ENCODE measurements at regions not wholly inside any gene's neighbourhood (a gene's known extent, or its start where the extent isn't known, plus 50 kb on each side); places are given as distances from the start of the nearest gene placed in this dataset.
"Not testable (repeated sequence)": the region's sequence is repeated elsewhere in the genome, so short reads cannot be mapped to it uniquely, and the experiment has no call there.

DNA sequence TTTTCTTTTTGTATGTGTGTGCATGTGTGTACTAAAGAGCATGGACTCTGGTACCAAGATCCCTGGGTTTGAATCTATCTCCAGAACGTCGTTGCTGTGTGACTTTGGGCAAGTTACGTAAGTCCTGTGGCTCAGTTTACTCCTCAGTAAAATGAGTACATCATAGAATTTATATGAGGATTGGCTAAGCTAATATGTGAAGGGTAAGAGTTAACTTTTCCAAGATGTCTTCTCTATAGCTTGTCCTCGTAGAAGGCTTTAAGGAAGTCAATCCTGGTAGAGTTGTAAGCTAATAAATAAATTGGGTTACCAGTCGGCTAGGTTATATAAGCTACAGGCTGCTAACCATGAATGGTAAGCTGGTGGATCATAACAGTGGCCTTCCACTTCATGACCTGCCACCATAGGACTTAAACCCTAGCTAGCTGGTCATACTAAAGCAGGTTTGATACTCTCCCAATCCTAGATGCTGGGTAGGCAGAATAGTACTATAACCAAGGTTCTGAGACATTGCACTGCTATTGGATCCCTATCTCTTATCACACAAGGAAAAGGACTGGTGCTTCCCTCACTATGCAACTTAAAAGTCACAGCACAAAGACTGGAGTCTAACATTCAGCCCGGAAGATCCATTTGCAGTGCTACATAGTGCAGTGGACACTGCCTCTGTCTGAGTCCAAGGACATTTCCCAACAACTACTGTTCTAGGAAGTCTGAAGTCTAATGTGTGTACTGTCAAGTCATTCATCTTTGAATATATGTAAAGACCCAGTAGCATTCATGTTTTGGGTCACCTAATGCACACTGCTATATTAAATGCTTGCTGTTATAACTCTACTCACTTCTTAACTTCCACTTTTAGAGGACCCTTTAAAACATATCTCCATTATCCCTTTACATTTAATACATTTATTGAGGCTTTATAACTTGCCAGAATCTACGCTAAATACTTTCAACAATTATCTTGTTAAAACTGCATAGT is 156.2 kb downstream of the CRPPA start:
- Mint-ChIP-seq H3K27ac (no peak overlapping the region), H3K27me3 (no peaks in the 10 kb centered on the region), H3K9me3 (no peaks in the 10 kb centered on the region), H3K4me3 (no peak overlapping the region), H3K36me3 (no peaks in the 10 kb centered on the region), H3K4me1 (peaks cover 5% of the 10 kb centered on the region)
- no peak for DNase-seq

DNA sequence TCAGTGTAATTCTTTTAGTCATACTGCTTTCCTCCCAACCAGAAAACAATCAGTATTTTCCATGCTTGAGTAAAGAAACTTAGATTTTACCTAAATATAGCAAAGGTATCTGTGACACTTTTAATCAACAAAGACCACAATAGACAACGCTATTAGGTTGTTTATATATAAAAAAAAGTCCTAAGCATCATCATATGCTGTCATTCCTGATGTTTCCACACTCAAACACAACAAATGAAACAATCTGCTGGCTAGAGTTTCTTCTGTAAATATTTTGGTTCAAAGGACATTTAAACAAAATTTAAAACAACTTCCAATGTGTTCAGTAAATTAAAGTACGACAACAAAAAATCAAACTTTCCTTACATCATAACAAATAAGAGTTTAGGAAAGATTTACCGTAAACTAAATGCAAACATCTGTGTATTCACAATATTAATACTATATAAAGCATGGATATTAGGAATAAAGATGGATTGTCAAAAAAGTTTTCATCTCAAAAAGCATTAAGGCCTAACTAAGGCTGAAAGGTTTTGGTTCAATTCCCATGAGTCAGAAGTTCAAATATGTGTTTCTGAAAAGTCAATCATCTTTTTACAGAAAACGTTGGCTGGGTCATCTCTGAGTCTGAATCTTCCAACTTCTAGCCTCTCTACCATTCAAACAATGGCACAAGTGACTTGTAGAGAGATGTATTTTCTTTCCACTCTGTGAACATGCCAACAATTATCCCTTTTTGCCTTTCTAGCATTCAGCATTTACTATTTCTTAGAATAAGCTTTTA is 157.1 kb downstream of the CRPPA start:
- no peak for DNase-seq
- no peaks in the 10 kb centered on the region for H3K36me3 Mint-ChIP-seq
- peaks cover 5% of the 10 kb centered on the region for H3K4me1 Mint-ChIP-seq
- no peak overlapping the region for H3K27ac Mint-ChIP-seq
- no peak overlapping the region for H3K4me3 Mint-ChIP-seq
- no peaks in the 10 kb centered on the region for H3K9me3 Mint-ChIP-seq
- no peaks in the 10 kb centered on the region for H3K27me3 Mint-ChIP-seq

DNA sequence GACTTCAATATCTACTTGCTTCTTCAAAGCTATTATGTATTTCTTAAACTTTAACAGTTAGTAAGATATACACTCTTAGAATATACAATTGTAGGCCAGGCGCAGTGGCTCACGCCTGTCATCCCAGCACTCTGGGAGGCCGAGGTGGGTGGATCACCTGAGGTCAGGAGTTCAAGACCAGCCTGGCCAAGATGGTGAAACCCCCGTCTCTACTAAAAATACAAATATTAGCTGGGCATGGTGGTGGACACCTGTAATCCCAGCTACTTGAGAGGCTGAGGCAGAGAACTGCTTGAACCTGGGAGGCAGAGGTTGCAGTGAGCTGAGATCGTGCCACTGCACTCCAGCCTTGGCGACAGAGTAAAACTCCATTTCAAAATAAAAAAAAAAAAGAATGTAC is 158.0 kb downstream of the CRPPA start:
- not testable (repeated sequence) for H3K27me3 Mint-ChIP-seq, H3K4me3 Mint-ChIP-seq, H3K27ac Mint-ChIP-seq, DNase-seq, H3K4me1 Mint-ChIP-seq, H3K9me3 Mint-ChIP-seq, H3K36me3 Mint-ChIP-seq

DNA sequence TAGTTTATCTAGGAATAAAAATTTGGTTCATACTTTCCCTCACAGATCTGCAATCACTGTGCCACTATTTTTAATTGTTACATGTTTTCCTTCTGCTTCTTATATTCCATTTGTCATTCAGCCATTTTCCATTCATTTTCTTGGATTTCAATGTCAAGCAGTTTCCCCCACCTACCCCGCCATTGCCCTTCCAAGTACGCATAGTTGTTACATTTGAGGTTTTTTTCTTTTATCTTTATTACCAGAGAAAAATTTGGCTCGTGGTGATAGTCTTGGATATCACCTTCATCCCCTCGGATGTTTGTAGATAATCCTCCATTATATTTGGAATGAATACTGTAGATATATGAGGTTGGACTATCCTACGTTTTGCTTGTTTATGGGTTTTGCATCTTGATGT is 159.7 kb downstream of the CRPPA start:
- no peaks in the 10 kb centered on the region for H3K27me3 Mint-ChIP-seq

DNA sequence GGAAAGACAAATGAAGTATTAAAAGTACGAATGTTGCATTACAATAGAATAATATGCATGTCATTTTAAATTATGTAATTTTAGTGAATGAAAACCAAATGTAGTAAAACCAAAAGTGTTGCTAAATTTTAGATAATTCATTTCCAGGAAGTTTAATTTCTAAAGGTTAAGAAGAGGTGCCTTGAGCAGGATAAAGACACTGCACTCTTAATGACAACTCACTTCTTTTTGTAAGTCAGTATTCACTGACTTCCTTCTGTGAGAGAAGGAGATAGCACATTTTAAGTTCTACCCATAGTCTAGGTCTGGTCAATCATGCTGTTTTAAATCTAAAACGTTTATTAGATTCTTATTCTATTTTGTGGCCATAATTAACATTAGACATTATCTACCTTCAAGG is 160.2 kb downstream of the CRPPA start:
- H3K27me3 Mint-ChIP-seq: no peaks in the 10 kb centered on the region
- peaks cover 4% of the 10 kb centered on the region for H3K36me3 Mint-ChIP-seq
- H3K9me3 Mint-ChIP-seq: peaks cover 5% of the 10 kb centered on the region
- no peak overlapping the region for H3K4me3 Mint-ChIP-seq
- peaks cover 5% of the 10 kb centered on the region for H3K4me1 Mint-ChIP-seq
- H3K27ac Mint-ChIP-seq: no peak overlapping the region
- no peak for DNase-seq

More for the DNA sequence above, 159.7 kb downstream of the CRPPA start:
- Mint-ChIP-seq H3K9me3 (no peaks in the 10 kb centered on the region), H3K36me3 (no peaks in the 10 kb centered on the region), H3K4me1 (peaks cover 5% of the 10 kb centered on the region), H3K27ac (no peak overlapping the region), H3K4me3 (no peak overlapping the region)
- DNase-seq: no peak

DNA sequence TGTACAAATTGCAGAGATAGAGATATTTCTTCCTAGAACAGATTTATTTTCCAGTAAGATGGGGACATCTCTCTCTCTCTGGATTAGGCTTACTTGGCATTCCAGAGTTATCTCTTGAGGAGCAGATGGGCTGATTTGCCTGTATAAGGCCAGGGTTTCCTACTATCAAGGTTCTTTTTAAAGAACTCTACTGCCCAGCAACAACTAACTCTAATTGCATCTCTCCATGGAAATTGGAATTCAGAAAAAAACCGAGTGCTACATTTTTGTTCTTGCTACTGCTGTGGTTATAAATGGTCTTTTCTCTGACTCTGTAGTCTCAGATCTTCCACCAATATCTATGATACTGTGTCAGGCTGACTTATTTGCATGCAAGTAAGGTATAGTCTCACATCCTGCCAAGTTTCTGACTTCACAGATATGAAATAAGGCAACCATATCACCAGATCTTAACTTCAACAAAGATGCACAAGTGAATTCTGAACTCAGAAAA is 161.1 kb downstream of the CRPPA start:
- Mint-ChIP-seq H3K4me1 (peaks cover 5% of the 10 kb centered on the region), H3K27me3 (no peaks in the 10 kb centered on the region), H3K27ac (no peak overlapping the region), H3K9me3 (peaks cover 11% of the 10 kb centered on the region), H3K4me3 (no peak overlapping the region), H3K36me3 (peaks cover 10% of the 10 kb centered on the region)
- no peak for DNase-seq

DNA sequence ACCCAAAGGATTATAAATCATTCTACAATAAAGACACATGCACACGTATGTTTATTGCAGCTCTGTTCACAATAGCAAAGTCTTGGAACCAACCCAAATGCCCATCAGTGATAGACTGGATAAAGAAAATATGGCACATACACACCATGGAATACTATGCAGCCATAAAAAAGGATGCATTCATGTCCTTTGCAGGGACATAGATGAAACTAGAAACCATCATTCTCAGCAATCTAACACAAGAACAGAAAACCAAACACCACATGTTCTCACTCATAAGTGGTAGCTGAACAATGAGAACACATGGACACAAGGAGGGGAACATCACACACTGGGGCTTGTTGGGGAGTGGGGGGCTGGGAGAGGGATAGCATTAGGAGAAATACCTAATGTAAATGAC is 164.9 kb downstream of the CRPPA start:
- H3K36me3 Mint-ChIP-seq: peaks cover 31% of the 10 kb centered on the region

DNA sequence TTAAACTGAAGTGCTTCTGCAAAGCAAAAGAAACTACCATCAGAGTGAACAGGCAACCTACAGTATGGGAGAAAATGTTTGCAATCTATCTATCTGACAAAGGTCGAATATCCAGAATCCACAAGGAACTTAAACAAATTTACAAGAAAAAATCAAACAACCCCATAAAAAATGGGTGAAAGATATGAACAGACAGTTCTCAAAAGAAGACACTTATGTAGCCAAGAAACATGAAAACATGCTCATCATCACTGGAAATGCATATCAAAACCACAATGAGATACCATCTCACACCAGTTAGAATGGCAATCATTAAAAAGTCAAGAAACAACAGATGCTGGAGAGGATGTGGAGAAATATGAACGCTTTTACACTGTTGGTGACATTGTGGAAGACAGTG is 165.4 kb downstream of the CRPPA start:
- not testable (repeated sequence) for H3K4me1 Mint-ChIP-seq, DNase-seq, H3K27ac Mint-ChIP-seq, H3K27me3 Mint-ChIP-seq, H3K4me3 Mint-ChIP-seq
- Mint-ChIP-seq H3K36me3 (peaks cover 33% of the 10 kb centered on the region), H3K9me3 (peaks cover 19% of the 10 kb centered on the region)

More for the DNA sequence above, 164.9 kb downstream of the CRPPA start:
- H3K27me3 Mint-ChIP-seq, DNase-seq, H3K4me3 Mint-ChIP-seq, H3K4me1 Mint-ChIP-seq, H3K27ac Mint-ChIP-seq: not testable (repeated sequence)
- H3K9me3 Mint-ChIP-seq: peaks cover 19% of the 10 kb centered on the region

DNA sequence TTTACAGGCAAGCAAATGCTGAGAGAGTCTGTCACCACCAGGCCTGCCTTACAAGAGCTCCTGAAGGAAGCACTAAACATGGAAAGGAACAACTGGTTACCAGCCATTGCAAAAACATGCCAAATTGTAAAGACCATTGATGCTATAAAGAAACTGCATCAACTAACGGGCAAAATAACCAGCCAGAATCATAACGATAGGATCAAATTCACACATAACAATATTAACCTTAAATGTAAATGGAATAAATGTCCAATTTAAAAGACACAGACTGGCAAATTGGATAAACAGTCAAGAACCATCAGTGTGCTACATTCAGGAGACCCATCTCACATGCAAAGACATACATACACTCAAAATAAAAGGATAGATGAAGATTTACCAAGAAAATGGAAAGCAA is 170.7 kb downstream of the CRPPA start:
- H3K4me1 Mint-ChIP-seq, H3K27me3 Mint-ChIP-seq, DNase-seq, H3K27ac Mint-ChIP-seq, H3K4me3 Mint-ChIP-seq: not testable (repeated sequence)
- Mint-ChIP-seq H3K9me3 (peaks cover 14% of the 10 kb centered on the region), H3K36me3 (peaks cover 32% of the 10 kb centered on the region)

DNA sequence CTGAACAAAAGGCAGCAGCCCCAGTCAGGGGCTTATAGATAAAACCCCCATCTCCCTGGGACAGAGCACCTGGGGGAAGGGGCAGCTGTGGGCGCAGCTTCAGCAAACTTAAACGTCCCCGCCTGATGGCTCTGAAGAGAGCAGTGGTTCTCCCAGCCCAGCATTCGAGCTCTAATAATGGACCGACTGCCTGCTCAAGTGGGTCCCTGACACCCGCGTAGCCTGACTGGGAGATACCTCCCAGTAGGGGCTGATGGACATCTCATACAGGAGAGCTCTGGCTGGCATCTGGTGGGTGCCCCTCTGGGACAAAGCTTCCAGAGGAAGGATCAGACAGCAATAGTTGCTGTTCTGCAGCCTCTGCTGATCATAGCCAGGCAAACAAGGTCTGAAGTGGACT is 172.1 kb downstream of the CRPPA start:
- not testable (repeated sequence) for H3K27me3 Mint-ChIP-seq, H3K4me1 Mint-ChIP-seq, H3K4me3 Mint-ChIP-seq, H3K9me3 Mint-ChIP-seq, H3K27ac Mint-ChIP-seq, DNase-seq
- peaks cover 21% of the 10 kb centered on the region for H3K36me3 Mint-ChIP-seq

DNA sequence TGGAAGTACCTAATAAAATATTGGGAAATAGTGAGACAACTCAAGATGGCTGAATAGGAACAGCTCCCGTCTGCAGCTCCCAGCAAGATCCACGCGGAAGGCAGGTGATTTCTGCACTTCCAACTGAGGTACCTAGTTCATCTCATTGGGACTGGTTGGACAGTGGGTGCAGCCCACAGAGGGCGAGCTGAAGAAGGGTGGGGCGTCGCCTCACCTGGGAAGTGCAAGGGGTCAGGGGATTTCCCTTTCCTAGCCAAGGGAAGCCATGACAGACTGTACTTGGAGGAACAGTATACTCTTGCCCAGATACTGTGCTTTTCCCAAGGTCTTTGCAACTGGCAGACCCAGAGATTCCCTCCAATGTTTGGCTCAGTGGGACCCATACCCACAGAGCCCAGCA is 172.8 kb downstream of the CRPPA start:
- DNase-seq, H3K4me3 Mint-ChIP-seq, H3K27me3 Mint-ChIP-seq, H3K9me3 Mint-ChIP-seq, H3K4me1 Mint-ChIP-seq, H3K27ac Mint-ChIP-seq: not testable (repeated sequence)
- H3K36me3 Mint-ChIP-seq: peaks cover 16% of the 10 kb centered on the region

DNA sequence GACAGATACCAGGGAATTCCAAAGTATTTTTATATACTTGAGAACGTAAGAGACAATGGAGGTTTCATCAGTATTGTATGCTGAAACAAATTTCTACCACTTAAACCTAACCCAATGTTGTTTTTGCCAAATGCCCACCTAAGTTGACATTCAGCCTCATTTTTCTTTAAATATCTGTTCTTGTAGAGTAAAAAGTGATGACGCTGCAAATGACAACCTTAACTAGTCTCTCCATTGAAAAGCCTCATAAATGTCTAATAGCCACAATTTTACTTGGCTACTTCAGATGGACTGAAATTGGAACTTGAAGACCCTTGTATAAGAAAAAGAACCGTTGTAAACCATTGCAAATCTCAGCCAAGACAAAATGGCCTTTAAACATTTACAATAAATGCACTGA is 176.9 kb downstream of the CRPPA start:
- Mint-ChIP-seq H3K36me3 (no peaks in the 10 kb centered on the region), H3K4me3 (no peak overlapping the region), H3K4me1 (no peaks in the 10 kb centered on the region), H3K27me3 (no peaks in the 10 kb centered on the region), H3K27ac (no peak overlapping the region), H3K9me3 (no peaks in the 10 kb centered on the region)
- no peak for DNase-seq

DNA sequence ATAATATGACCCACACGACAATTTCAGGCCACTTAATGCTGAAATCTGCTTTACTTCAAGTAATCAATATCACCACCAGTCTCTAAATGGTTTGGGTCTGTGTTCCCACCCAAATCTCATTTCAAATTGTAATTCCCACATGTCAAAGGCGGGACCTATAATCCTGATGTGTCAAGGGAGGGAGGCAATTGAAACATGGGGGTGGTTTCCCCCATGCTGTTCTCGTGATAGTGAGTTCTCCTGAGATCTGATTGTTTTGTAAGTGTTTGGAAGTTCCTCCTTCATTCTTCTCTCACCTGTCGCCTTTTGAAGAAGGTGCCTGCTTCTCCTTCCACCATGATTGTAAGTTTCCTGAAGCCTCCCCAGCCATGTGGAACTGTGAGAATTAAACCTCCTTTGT is 178.4 kb downstream of the CRPPA start:
- H3K27me3 Mint-ChIP-seq: no peaks in the 10 kb centered on the region
- no peak overlapping the region for H3K4me3 Mint-ChIP-seq
- H3K9me3 Mint-ChIP-seq: no peaks in the 10 kb centered on the region
- H3K4me1 Mint-ChIP-seq: no peaks in the 10 kb centered on the region
- DNase-seq: no peak
- no peak overlapping the region for H3K27ac Mint-ChIP-seq
- no peaks in the 10 kb centered on the region for H3K36me3 Mint-ChIP-seq

DNA sequence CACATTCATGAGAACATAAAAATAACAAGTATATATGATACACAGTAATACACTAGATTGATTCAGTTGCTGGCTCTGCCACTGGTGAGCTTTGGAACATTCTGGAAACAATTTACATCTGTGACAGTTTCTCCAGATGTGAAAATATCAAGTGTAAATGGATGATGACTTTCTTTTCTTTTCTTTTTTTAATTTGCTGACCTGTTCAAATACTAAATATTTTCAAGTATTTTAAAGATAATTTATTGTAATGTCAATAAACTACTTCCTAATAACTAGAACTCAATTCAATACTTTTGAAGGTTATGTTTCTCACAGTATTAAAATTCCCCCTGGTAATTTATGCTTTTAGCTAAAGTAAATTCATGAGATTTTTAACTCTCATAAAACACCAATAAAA is 180.3 kb downstream of the CRPPA start:
- no peak for DNase-seq
- H3K27me3 Mint-ChIP-seq: no peaks in the 10 kb centered on the region
- no peak overlapping the region for H3K4me3 Mint-ChIP-seq
- no peaks in the 10 kb centered on the region for H3K4me1 Mint-ChIP-seq
- no peaks in the 10 kb centered on the region for H3K9me3 Mint-ChIP-seq
- no peaks in the 10 kb centered on the region for H3K36me3 Mint-ChIP-seq
- no peak overlapping the region for H3K27ac Mint-ChIP-seq

DNA sequence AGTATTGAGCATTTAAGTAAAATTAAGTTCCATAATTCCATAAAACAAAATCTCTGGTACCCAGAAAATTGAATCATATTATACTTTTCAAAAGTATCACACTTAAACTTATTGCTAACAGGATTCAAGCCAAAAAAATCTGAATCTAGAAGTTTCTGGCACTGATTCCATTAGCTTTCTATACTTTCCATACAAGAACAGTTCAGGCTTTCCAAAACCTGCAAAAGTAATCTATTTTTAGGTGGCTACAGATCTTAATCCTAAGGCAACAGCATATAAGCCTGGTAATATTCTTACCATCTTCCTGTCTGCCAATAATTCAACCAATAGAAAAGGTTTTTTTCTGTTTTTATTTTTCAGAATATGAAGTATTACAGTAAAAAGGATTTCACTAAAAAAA is 185.0 kb downstream of the CRPPA start:
- Mint-ChIP-seq H3K27me3 (no peaks in the 10 kb centered on the region), H3K4me1 (no peaks in the 10 kb centered on the region), H3K9me3 (peaks cover 9% of the 10 kb centered on the region), H3K4me3 (no peak overlapping the region), H3K36me3 (peaks cover 9% of the 10 kb centered on the region), H3K27ac (no peak overlapping the region)
- no peak for DNase-seq

Measured in activated naive CD8-positive, alpha-beta T cell treated with anti-CD3 and anti-CD28 coated beads for 36 hours (primary cell).